Upper lobe of right lung (tissue), 1 donor: ENCODE measurements at regions not wholly inside any gene's neighbourhood (a gene's known extent, or its start where the extent isn't known, plus 50 kb on each side); places are given as distances from the start of the nearest gene placed in this dataset.

Source experiments
- ATAC-seq: fragments of 200-7000 bp; cut with Tn5 transposase; one replicate; pipeline ENCODE4 v1.9.1; 2020; ENCODE audit warnings: mild to moderate bottlenecking, moderate library complexity
- DNase-seq: peaks from one replicate; pipeline ENCODE4 v3.0.0-alpha.2; 2020
- H3K27ac ChIP-seq: fragments of 200-600 bp; one replicate; pipeline ENCODE4 v1.8.0; 2022
- H3K27me3 ChIP-seq: fragments of 200-600 bp; one replicate; pipeline ENCODE4 v1.8.0; 2022; ENCODE audit warnings: mild to moderate bottlenecking
- H3K36me3 ChIP-seq: fragments of 200-600 bp; one replicate; pipeline ENCODE4 v1.8.0; 2022
- H3K4me1 ChIP-seq: fragments of 200-600 bp; one replicate; pipeline ENCODE4 v1.8.0; 2022
- H3K4me3 ChIP-seq: fragments of 200-600 bp; one replicate; pipeline ENCODE4 v1.8.0; 2022; ENCODE audit warnings: mild to moderate bottlenecking
- H3K9me3 ChIP-seq: fragments of 200-600 bp; one replicate; pipeline ENCODE4 v1.8.0; 2022
- intact Hi-C: fragments of 100-400 bp; cut with DNase I; formaldehyde crosslinking; loops from one replicate; pipeline ENCODE4 v1.11.0; 2022
- TF ChIP-seq, protein P1 (sequence below): fragments of 200-600 bp; IDR thresholded peaks from one replicate; pipeline ENCODE4 v1.8.0; 2022; ENCODE audit warnings: antibody characterized with exemption
- donor health status: DM: no; HTN: yes; CAD: no; lungs with severe emphysema.

DNA sequence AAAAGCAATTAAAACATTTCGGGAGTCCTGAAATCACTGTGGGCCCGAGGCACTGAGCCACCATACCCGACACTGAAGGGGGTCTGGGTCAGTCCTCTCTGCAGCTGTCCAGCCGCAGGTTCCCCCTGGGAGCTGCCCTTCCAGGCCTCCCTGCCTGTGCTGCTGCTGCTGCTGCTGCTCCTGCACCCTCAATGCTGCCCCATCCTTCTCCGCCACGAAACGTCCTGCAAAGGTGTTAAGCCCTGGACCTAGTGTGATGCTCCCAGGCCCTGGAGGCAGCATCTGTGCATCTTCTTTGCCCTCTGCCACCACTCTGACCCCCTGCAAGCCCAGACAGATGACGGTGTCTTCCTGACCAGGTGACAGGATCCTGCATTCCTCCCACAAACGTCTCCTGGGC, 513.3 kb downstream of the NPHP4 start:
- Histone ChIP-seq H3K27me3 (peaks cover 30% of the 10 kb centered on the region), H3K4me1 (no peaks in the 10 kb centered on the region), H3K4me3 (no peak overlapping the region), H3K9me3 (no peaks in the 10 kb centered on the region), H3K27ac (no peak overlapping the region), H3K36me3 (no peaks in the 10 kb centered on the region)
- DNase-seq (no peak), ATAC-seq (no peak)
- intact Hi-C loops, result no loop called here
- TF ChIP-seq, protein P1, sequence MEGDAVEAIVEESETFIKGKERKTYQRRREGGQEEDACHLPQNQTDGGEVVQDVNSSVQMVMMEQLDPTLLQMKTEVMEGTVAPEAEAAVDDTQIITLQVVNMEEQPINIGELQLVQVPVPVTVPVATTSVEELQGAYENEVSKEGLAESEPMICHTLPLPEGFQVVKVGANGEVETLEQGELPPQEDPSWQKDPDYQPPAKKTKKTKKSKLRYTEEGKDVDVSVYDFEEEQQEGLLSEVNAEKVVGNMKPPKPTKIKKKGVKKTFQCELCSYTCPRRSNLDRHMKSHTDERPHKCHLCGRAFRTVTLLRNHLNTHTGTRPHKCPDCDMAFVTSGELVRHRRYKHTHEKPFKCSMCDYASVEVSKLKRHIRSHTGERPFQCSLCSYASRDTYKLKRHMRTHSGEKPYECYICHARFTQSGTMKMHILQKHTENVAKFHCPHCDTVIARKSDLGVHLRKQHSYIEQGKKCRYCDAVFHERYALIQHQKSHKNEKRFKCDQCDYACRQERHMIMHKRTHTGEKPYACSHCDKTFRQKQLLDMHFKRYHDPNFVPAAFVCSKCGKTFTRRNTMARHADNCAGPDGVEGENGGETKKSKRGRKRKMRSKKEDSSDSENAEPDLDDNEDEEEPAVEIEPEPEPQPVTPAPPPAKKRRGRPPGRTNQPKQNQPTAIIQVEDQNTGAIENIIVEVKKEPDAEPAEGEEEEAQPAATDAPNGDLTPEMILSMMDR, result no peak

DNA sequence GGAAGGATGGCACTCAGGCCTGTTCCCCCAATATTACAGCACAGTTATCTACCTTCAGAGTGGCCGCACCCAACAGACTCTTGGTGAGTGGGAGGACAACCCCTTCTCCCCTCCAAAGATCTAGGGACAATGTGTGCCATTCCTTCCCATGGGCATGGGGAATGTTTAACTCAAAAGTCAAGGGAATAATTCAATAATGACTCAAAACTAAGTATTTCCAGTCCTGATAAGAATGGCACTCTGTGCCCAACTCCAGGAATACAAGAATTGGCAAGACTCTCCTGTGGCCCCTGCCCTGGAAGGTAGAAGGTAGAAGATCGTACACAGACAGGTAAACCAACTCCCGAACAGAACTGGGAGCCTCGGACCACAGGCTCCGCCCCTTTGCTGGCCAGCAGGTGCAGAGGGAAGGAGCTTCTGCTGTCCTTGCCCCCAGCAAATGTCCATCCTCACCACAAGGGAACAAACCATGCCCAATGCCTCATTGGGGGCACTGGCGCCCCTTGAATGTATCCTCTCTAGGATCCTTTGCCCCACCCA, 514.0 kb downstream of the NPHP4 start:
- no peaks in the 10 kb centered on the region for H3K4me1 ChIP-seq
- DNase-seq, result no peak
- TF ChIP-seq, protein P1, result no peak
- ATAC-seq, result no peak
- H3K27me3 ChIP-seq, result peaks cover 30% of the 10 kb centered on the region
- intact Hi-C loops, result no loop called here
- H3K36me3 ChIP-seq, result no peaks in the 10 kb centered on the region
- H3K27ac ChIP-seq, result no peak overlapping the region
- no peaks in the 10 kb centered on the region for H3K9me3 ChIP-seq
- no peak overlapping the region for H3K4me3 ChIP-seq

DNA sequence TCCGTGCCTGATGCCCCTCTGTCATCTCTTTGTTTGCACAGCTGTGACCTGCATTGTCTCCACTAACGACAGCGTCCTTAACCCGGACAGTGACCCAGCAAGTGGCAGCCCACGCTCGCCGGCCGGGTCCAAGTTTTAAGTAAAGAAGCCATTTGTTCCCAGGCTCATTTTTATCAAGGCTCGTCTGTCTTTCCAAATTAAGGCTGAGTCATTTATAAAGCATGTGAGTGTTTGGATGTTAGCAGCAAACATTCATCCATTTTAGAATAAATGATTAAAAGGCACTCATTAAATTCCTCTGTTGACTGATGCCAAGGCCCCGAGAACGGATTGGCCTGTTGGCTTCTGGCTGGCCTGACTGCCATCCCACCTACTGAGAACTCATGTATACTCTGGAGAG, 514.5 kb downstream of the NPHP4 start:
- H3K4me1 ChIP-seq, result no peaks in the 10 kb centered on the region
- no peak for DNase-seq
- TF ChIP-seq, protein P1, result no peak
- H3K9me3 ChIP-seq, result no peaks in the 10 kb centered on the region
- intact Hi-C loops, result no loop called here
- H3K27ac ChIP-seq, result no peak overlapping the region
- ATAC-seq, result no peak
- H3K4me3 ChIP-seq, result no peak overlapping the region
- H3K36me3 ChIP-seq, result no peaks in the 10 kb centered on the region
- H3K27me3 ChIP-seq, result peaks cover 30% of the 10 kb centered on the region

DNA sequence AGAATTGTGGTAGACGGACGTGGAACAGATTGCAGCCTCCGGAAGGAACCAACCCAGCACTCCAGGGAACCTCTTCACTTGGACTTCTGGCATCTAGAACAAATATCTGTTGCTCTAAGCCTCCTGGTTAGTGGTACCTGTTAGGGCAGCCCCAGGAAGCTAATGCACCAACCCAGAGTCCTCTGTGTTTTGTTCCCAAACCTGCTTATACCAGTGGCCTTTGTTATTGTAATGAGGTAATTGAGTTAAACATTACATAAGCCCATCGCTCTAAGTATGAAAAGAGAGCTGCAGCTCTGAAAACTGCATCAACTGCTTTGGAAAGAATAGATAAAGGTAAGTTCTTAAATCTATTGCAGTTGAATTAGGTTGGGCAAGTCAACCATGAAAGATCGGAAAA, 516.7 kb downstream of the NPHP4 start:
- DNase-seq (no peak), ATAC-seq (no peak)
- no peaks in the 10 kb centered on the region for H3K4me1 ChIP-seq
- H3K36me3 ChIP-seq, result no peaks in the 10 kb centered on the region
- no peak overlapping the region for H3K27ac ChIP-seq
- peaks cover 18% of the 10 kb centered on the region for H3K27me3 ChIP-seq
- no peaks in the 10 kb centered on the region for H3K9me3 ChIP-seq
- TF ChIP-seq, protein P1, result no peak
- intact Hi-C loops, result no loop called here
- no peak overlapping the region for H3K4me3 ChIP-seq

DNA sequence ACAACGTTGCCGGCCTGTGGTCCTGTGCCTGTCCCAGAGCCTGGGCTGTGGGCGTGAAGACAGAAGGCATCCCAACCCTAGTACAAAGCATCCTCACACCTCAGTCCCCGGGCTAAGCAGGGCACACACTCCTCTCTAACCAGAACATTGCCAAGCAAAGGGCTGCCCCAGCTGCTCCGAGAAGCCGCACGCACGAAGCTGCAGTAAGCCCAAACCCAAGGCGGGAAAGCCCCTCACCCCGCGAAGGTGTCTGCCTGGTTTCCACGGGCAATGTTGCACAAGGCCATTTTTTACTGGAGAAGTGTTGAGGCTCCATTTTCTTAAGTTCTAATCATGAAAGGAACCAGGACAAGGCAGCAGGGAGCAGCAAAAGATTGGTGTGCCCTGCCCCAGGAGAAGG, 519.0 kb downstream of the NPHP4 start:
- no peak overlapping the region for H3K27ac ChIP-seq
- TF ChIP-seq, protein P1, result no peak
- H3K4me3 ChIP-seq, result no peak overlapping the region
- H3K36me3 ChIP-seq, result no peaks in the 10 kb centered on the region
- intact Hi-C loops, result no loop called here
- no peak for DNase-seq
- H3K4me1 ChIP-seq, result no peaks in the 10 kb centered on the region
- no peak for ATAC-seq
- H3K27me3 ChIP-seq, result peaks cover 8% of the 10 kb centered on the region
- H3K9me3 ChIP-seq, result no peaks in the 10 kb centered on the region

DNA sequence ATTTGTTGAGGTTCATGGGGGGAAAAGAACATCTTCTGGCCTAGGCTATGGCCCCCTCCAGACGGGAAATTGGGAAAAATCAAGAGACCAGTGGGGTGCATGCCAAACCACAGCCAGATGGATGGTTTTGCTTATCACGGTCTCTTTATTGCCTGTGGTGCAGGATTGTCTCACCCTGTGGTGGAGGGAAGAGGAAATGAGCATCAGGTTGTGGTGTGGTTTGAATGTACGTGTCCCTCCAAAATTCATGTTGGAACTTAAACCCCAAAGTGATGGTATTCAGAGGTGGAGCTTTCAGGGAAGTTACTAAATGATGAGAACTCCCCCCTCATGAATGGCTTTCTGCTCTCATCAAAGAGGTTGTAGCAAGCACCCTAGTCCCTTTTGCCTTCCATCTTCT, 525.7 kb downstream of the NPHP4 start:
- TF ChIP-seq, protein P1, result no peak
- Histone ChIP-seq H3K9me3 (no peaks in the 10 kb centered on the region), H3K27ac (no peak overlapping the region), H3K27me3 (no peaks in the 10 kb centered on the region), H3K4me3 (no peak overlapping the region), H3K36me3 (no peaks in the 10 kb centered on the region), H3K4me1 (no peaks in the 10 kb centered on the region)
- intact Hi-C loops, result no loop called here
- ATAC-seq, result no peak
- no peak for DNase-seq
